ENCODE measurements at regions not wholly inside any gene's neighbourhood (a gene's known extent, or its start where the extent isn't known, plus 50 kb on each side); places are given as distances from the start of the nearest gene placed in this dataset.

DNA sequence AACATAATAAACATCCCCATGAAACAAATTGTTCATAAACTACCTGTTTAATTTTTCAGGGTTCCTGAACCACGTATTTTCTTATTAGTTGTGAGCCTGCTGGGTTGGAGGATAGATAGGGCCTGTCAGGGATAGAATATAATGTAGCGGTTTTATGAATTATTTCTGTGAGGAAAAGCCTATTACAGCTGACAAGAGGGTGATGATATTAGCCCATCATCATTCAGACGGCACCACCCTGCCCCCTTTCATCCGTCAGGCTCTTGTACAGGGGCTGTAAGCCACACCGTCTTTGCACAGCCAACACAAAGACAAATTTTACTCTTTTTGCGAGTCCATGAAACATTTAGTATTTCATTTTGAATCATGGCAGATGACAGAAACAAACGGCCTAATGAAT, 335.3 kb upstream of the TMCO5A start:
- Histone ChIP-seq H3K79me2 (ENCODE audit: control insufficient read depth, insufficient read depth, low read length, unreplicated experiment) (no peaks in the 10 kb centered on the region), H3K4me3 (ENCODE audit: low read depth, low read length) (no peak overlapping the region), H3K4me1 (ENCODE audit: control insufficient read depth, insufficient read depth, low read length, unreplicated experiment) (no peaks in the 10 kb centered on the region), H3K27ac (ENCODE audit: low read depth, low read length) (no peak overlapping the region), H3K27me3 (ENCODE audit: insufficient read depth, low read length) (peaks cover 67% of the 10 kb centered on the region), H3K36me3 (ENCODE audit: insufficient read depth, low read length) (no peaks in the 10 kb centered on the region), H2AFZ (ENCODE audit: low read length, unreplicated experiment) (no peak overlapping the region)

DNA sequence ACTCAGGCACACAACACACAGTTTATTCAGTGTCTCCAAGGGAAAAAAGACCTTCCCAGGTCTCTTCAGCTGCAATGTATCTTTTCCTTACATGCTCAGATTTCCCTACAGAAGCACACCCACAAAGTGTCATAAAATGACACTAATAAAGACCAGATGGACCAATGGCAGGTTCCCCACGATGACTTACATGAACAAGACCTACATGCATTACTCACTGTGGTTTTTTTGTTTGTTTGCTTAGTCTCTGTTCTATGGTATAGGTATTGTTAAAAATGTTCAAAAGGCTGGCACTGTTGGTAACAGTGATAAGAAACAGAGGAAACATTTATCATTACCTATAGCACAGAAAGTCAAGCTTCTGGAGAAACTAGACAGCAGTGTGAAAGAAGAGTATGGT, 318.2 kb upstream of the TMCO5A start:
- Histone ChIP-seq H3K4me1 (ENCODE audit: control insufficient read depth, insufficient read depth, low read length, unreplicated experiment) (no peaks in the 10 kb centered on the region), H2AFZ (ENCODE audit: low read length, unreplicated experiment) (no peak overlapping the region), H3K4me3 (ENCODE audit: low read depth, low read length) (no peak overlapping the region), H3K36me3 (ENCODE audit: insufficient read depth, low read length) (no peaks in the 10 kb centered on the region), H3K27ac (ENCODE audit: low read depth, low read length) (no peak overlapping the region), H3K27me3 (ENCODE audit: insufficient read depth, low read length) (no peaks in the 10 kb centered on the region), H3K79me2 (ENCODE audit: control insufficient read depth, insufficient read depth, low read length, unreplicated experiment) (no peaks in the 10 kb centered on the region)

DNA sequence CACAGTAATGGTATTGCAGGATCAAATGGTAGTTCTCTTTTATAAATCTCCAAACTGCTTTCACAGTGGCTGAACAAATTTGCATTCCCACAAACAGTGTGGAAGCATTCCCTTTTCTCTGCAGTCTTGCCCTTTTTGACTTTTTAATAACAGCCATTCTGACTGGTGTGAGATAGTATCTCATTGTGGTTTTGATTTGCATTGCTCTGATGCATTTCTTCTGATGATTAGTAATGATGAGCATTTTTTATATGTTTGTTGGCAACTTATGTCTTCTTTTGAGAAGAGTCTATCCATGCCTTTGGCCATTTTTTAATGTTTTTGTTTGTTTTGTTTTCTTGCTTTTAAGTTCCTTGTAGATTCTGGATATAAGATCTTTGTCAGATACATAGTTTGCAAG, 316.1 kb upstream of the TMCO5A start:
- no peak overlapping the region for H3K27ac ChIP-seq (ENCODE audit: low read depth, low read length)
- no peaks in the 10 kb centered on the region for H3K79me2 ChIP-seq (ENCODE audit: control insufficient read depth, insufficient read depth, low read length, unreplicated experiment)
- H3K4me3 ChIP-seq (ENCODE audit: low read depth, low read length) = no peak overlapping the region
- H3K27me3 ChIP-seq (ENCODE audit: insufficient read depth, low read length) = no peaks in the 10 kb centered on the region
- no peaks in the 10 kb centered on the region for H3K4me1 ChIP-seq (ENCODE audit: control insufficient read depth, insufficient read depth, low read length, unreplicated experiment)
- no peak overlapping the region for H2AFZ ChIP-seq (ENCODE audit: low read length, unreplicated experiment)
- H3K36me3 ChIP-seq (ENCODE audit: insufficient read depth, low read length) = no peaks in the 10 kb centered on the region

DNA sequence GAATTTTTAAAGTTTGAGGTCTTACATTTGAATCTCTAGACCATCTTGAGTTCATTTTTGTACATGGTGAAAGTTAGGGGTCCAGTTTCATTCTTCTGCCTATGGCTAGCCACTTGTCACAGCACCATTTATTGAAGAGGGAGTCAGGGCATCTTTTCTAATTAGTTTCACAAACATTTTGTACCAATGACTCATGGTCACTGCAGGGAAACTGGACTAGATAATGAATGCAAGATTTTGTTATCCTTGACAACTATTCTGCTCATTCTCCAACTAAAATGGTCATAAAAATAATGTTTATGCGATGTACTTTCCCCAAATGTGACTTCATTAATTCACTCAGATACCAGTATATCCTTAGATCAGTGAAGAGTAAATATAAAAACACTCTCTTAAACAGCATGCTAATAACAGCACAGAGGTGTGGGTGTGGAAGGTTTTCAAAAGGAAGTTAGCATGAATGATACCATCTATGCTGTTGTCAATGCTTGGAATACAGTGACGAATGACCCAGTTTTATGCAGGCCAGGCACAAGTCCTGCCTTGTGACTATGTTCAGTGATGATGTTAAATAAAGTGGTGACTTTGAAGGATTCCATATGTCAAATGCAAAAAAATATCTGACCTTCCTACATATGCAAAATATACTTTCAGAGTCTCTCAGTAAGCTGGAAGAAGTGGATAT, 314.9 kb upstream of the TMCO5A start:
- H3K36me3 ChIP-seq (ENCODE audit: insufficient read depth, low read length) = no peaks in the 10 kb centered on the region
- H3K79me2 ChIP-seq (ENCODE audit: control insufficient read depth, insufficient read depth, low read length, unreplicated experiment) = no peaks in the 10 kb centered on the region
- H3K4me3 ChIP-seq (ENCODE audit: low read depth, low read length) = no peak overlapping the region
- H3K4me1 ChIP-seq (ENCODE audit: control insufficient read depth, insufficient read depth, low read length, unreplicated experiment) = no peaks in the 10 kb centered on the region
- H3K27ac ChIP-seq (ENCODE audit: low read depth, low read length) = no peak overlapping the region
- no peaks in the 10 kb centered on the region for H3K27me3 ChIP-seq (ENCODE audit: insufficient read depth, low read length)
- no peak overlapping the region for H2AFZ ChIP-seq (ENCODE audit: low read length, unreplicated experiment)

DNA sequence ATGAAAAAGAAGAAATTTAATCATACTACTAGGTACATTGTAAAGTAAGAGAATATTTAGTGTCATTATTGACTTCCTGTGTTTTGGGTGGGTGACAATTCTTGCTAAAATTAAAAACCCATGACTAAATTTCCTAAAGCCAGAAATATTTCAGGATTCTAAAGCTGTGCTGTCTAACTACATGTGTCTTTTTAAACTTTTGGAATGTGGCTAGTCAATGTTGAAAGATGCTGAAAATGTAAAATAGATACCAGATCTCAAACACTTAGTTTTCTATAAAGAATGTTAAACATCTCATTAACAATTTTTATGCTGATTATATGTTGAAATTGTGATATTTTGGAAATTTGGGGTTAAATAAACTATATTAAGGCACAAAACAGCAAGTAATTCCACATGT, 308.9 kb upstream of the TMCO5A start:
- H3K27me3 ChIP-seq (ENCODE audit: insufficient read depth, low read length) = peaks cover 25% of the 10 kb centered on the region

DNA sequence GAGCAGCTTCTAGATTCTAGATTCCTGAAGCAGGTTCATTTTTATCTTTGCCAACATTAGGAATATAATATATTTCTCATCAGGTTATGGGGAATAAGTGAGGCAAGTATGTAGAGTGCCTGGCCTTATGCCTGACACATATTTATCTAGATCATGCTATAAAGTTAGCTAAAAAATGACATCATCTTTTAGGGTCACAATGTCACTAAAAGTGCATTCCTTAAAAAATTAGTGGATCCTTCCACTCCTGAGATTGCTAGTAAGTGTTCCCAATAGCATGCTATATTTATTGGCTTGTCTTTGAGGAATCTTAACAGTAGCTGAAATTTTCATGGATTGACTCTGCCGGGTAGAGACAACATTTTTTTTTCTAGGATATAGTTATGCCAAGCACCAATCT, 305.9 kb upstream of the TMCO5A start:
- Histone ChIP-seq H3K27me3 (ENCODE audit: insufficient read depth, low read length) (peaks cover 53% of the 10 kb centered on the region), H2AFZ (ENCODE audit: low read length, unreplicated experiment) (no peak overlapping the region), H3K4me3 (ENCODE audit: low read depth, low read length) (no peak overlapping the region), H3K4me1 (ENCODE audit: control insufficient read depth, insufficient read depth, low read length, unreplicated experiment) (no peaks in the 10 kb centered on the region), H3K27ac (ENCODE audit: low read depth, low read length) (no peak overlapping the region), H3K36me3 (ENCODE audit: insufficient read depth, low read length) (no peaks in the 10 kb centered on the region), H3K79me2 (ENCODE audit: control insufficient read depth, insufficient read depth, low read length, unreplicated experiment) (no peaks in the 10 kb centered on the region)

More for the DNA sequence above, 308.9 kb upstream of the TMCO5A start:
- no peak overlapping the region for H3K27ac ChIP-seq (ENCODE audit: low read depth, low read length)
- no peak overlapping the region for H3K4me3 ChIP-seq (ENCODE audit: low read depth, low read length)
- H3K79me2 ChIP-seq (ENCODE audit: control insufficient read depth, insufficient read depth, low read length, unreplicated experiment) = no peaks in the 10 kb centered on the region
- H3K4me1 ChIP-seq (ENCODE audit: control insufficient read depth, insufficient read depth, low read length, unreplicated experiment) = no peaks in the 10 kb centered on the region
- H2AFZ ChIP-seq (ENCODE audit: low read length, unreplicated experiment) = no peak overlapping the region
- no peaks in the 10 kb centered on the region for H3K36me3 ChIP-seq (ENCODE audit: insufficient read depth, low read length)

DNA sequence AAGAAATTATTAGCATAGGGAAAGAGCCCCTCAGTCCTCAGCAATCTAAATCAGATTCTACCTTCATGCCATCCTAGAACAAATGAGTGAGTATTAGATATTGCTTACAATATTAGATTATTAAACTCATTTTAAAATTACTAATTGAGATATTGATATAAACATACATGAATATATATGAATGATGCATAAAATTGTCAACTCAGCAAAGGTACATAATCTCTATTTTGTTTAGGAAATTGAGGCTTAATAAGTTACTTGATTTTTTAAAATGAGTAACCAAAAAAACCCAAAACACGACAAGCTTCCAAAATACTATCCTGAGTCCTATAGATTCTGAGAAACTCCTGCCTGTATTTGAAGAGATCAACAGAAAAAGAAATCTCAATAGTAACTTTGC, 297.7 kb upstream of the TMCO5A start:
- Histone ChIP-seq H3K36me3 (ENCODE audit: insufficient read depth, low read length) (no peaks in the 10 kb centered on the region), H3K27ac (ENCODE audit: low read depth, low read length) (no peak overlapping the region), H3K4me1 (ENCODE audit: control insufficient read depth, insufficient read depth, low read length, unreplicated experiment) (no peaks in the 10 kb centered on the region), H3K27me3 (ENCODE audit: insufficient read depth, low read length) (peaks cover 54% of the 10 kb centered on the region), H2AFZ (ENCODE audit: low read length, unreplicated experiment) (no peak overlapping the region), H3K79me2 (ENCODE audit: control insufficient read depth, insufficient read depth, low read length, unreplicated experiment) (no peaks in the 10 kb centered on the region), H3K4me3 (ENCODE audit: low read depth, low read length) (no peak overlapping the region)

DNA sequence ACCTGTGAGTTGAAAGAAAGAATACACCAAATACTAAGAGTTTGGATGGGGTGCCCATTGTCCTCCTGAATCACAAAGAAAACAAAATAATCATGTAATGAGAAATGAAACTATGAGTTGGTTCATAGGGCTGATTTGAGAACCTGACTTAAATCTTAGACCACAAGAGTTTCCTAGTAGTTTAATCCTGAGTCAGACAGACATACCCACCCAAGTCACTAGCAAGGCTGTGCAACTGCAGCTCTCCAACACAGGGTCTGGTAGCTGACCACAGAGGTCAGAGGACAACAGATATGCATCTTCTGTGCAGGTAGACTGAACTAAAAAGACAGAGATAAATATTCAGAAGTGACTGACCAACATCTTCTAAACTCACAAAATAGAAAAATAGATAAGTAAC, 296.3 kb upstream of the TMCO5A start:
- peaks cover 40% of the 10 kb centered on the region for H3K27me3 ChIP-seq (ENCODE audit: insufficient read depth, low read length)
- no peak overlapping the region for H3K27ac ChIP-seq (ENCODE audit: low read depth, low read length)
- no peak overlapping the region for H3K4me3 ChIP-seq (ENCODE audit: low read depth, low read length)
- no peaks in the 10 kb centered on the region for H3K36me3 ChIP-seq (ENCODE audit: insufficient read depth, low read length)
- no peak overlapping the region for H2AFZ ChIP-seq (ENCODE audit: low read length, unreplicated experiment)
- H3K4me1 ChIP-seq (ENCODE audit: control insufficient read depth, insufficient read depth, low read length, unreplicated experiment) = no peaks in the 10 kb centered on the region
- no peaks in the 10 kb centered on the region for H3K79me2 ChIP-seq (ENCODE audit: control insufficient read depth, insufficient read depth, low read length, unreplicated experiment)

DNA sequence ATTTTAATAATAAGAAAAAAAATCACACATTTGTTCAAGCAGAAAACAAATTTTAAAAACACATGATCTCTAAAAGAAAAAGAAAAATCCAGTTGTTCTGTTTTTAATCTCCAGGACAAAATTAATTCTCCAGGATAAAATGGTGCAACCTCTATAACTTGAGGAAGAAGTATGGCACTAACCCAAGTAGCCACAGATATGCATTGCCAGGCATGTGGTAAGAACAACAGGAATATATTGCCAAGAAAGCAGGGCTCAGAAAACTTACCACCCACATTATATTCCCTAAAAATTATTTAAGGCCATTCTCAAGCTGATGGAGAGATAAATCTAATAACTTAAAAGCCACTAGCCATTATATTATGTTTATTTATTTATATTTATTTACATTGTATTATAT, 295.7 kb upstream of the TMCO5A start:
- Histone ChIP-seq H3K36me3 (ENCODE audit: insufficient read depth, low read length) (no peaks in the 10 kb centered on the region), H3K27ac (ENCODE audit: low read depth, low read length) (no peak overlapping the region), H3K27me3 (ENCODE audit: insufficient read depth, low read length) (peaks cover 37% of the 10 kb centered on the region), H3K4me1 (ENCODE audit: control insufficient read depth, insufficient read depth, low read length, unreplicated experiment) (no peaks in the 10 kb centered on the region), H2AFZ (ENCODE audit: low read length, unreplicated experiment) (no peak overlapping the region), H3K79me2 (ENCODE audit: control insufficient read depth, insufficient read depth, low read length, unreplicated experiment) (no peaks in the 10 kb centered on the region), H3K4me3 (ENCODE audit: low read depth, low read length) (no peak overlapping the region)

DNA sequence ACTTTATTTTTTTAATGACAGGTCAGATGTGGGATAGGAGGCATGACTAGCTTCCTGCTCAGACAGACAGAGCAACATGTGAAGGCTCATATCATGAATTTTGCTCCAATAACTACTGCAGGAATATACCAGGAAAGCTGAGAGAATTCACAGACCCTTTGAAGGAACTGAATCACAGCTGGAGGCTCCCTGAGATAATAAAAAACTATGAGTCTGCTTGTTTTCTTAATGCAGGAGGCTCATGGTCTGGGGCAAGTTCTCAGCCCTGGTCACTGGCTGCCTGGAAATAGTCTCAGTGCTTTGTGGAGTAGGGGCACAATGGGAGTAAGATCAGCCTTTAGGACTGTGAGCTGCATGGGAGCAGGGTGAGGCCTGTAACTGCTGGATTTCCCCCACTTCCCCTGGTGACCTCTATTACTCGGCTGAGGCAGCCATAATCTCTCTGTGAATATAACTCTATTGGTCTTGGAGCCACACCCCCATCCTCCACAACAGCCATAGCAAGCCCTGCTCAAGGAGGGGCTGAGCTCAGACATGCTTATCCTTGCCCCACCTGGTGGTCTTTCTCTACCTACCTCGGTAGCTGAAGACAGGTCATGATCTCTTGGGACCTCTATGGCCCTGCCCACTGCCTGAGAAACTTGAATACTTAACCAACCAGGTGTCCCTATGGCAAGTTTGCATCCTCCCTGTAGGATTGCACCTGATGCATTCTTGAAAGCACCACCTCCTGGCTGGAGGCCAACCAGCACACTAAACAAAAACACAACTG, 281.6 kb upstream of the TMCO5A start:
- H3K4me1 ChIP-seq (ENCODE audit: control insufficient read depth, insufficient read depth, low read length, unreplicated experiment) = no peaks in the 10 kb centered on the region
- H3K27ac ChIP-seq (ENCODE audit: low read depth, low read length) = no peak overlapping the region
- H3K79me2 ChIP-seq (ENCODE audit: control insufficient read depth, insufficient read depth, low read length, unreplicated experiment) = no peaks in the 10 kb centered on the region
- H3K4me3 ChIP-seq (ENCODE audit: low read depth, low read length) = no peak overlapping the region
- no peaks in the 10 kb centered on the region for H3K27me3 ChIP-seq (ENCODE audit: insufficient read depth, low read length)
- no peaks in the 10 kb centered on the region for H3K36me3 ChIP-seq (ENCODE audit: insufficient read depth, low read length)
- no peak overlapping the region for H2AFZ ChIP-seq (ENCODE audit: low read length, unreplicated experiment)

DNA sequence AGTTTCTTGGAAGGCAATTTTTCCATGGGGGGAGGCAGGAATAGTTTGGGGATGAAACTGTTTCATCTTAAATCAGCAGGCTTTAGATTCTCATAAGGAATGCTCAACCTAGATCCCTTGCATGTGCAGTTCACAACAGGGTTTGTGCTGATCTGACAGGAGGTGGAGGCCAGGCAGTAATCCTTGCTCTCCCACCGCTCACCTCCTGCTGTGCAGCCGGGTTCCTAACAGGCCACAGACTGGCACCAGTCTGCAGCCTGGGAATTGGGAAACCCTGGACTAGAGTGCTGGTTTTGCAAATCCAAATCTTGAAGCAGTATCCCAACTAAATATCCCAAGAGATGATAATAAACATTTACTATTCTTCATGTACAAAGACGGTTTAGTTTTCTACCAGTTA, 256.3 kb upstream of the TMCO5A start:
- H2AFZ ChIP-seq (ENCODE audit: low read length, unreplicated experiment) = no peak overlapping the region
- no peaks in the 10 kb centered on the region for H3K4me1 ChIP-seq (ENCODE audit: control insufficient read depth, insufficient read depth, low read length, unreplicated experiment)
- H3K4me3 ChIP-seq (ENCODE audit: low read depth, low read length) = no peak overlapping the region
- no peaks in the 10 kb centered on the region for H3K36me3 ChIP-seq (ENCODE audit: insufficient read depth, low read length)
- H3K79me2 ChIP-seq (ENCODE audit: control insufficient read depth, insufficient read depth, low read length, unreplicated experiment) = no peaks in the 10 kb centered on the region
- no peak overlapping the region for H3K27ac ChIP-seq (ENCODE audit: low read depth, low read length)
- H3K27me3 ChIP-seq (ENCODE audit: insufficient read depth, low read length) = peaks cover under 1% of the 10 kb centered on the region; the same call in 1 of the 2 replicates

Measured in ACC112 (cell line).